CD4-positive, alpha-beta T cell treated with Interleukin-17A for 1 hour (primary cell): ENCODE measurements at regions not wholly inside any gene's neighbourhood (a gene's known extent, or its start where the extent isn't known, plus 50 kb on each side); places are given as distances from the start of the nearest gene placed in this dataset.
"Not testable (repeated sequence)": the region's sequence is repeated elsewhere in the genome, so short reads cannot be mapped to it uniquely, and the experiment has no call there.

Source experiments
- DNase-seq: peaks from one replicate; pipeline ENCODE4 v3.0.0-alpha.2; 2020

DNA sequence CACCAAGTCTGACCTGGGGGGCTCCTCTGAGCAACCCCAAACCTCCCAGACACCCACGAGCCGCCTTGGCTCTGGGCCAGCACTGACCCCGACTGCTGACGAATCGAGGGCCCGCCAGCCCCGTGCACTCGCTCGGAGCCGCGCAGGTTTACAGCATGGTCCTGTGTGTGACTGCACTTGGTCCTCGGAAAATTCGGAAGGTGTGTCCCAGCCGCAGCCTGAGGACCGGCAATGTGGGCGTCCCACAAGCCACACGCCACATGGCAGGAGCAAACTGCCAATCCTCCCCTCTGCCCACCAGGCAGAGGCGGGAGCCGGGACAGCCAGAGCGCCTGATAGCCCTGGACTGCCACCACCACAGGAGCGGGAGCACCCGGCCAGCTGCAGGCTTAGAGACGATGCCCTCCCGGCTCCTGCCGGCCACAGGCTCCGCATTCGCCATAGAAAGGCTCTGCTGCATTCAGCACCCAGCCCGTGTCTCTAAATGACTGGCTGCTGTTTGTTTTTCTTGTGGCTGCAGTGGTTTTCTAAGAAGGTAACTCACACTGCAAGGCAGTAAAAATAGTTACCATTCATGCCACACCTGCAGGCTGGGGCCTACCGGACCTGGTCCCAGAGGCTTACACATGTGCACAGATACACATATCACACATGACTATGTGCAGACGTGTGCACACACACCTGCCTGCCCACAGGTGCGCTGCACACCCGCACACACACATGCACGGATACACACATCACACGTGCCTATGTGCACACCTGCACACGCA lies 5415.3 kb upstream of the TPTE start:
- not testable (repeated sequence) for DNase-seq

DNA sequence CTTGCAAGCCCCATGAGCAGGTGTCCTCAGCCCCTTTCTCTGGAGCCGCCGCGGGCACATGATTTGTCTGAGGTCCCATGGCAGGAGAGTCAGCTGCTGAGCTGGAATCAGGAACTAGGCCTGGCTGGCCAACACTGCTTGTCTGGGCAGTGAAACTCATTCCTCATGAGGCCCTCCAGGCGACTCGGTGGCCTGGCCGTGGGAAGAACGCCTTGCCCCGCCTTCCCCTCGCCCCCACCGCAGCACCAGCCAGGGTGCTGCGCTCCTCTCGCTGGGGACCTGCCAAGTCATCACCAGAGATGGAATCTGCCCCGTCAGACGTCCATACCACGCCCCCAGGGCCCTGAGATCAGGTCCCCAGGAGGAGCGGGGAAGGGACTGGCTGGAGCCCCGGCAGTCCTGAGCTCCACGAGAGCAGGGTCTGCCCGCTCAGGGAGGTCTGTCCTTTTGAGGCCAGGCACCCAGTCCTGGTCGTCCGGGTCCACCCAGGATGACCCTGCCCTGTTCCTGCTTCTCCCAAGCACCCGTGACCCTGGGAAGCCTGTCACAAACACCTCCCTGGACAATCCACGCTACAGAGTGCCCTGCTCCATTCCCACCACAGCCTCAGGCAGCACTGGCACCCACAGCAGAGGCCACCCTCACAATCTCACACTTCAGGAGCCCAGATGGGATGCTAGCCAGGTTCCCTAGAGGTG lies 5414.5 kb upstream of the TPTE start:
- not testable (repeated sequence) for DNase-seq

DNA sequence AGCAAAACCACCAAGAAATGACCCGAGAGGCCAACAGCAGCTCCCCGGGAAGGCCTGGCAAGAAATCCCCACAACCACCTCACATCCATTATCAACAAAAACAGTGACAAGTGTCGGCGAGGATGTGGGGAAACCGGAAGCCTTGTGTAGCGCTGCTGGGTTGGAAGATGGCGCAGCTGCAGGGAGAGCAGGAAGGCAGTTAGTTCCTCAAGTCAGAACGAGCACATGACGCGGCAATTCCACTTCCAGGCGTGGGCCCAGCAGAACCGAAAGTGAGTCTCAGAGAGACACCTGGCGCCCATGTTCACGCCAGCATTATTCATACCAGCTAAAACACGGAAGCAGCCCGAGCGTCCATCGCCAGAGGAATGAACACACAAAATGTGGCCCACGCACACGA lies 5413.7 kb upstream of the TPTE start:
- DNase-seq = not testable (repeated sequence)

DNA sequence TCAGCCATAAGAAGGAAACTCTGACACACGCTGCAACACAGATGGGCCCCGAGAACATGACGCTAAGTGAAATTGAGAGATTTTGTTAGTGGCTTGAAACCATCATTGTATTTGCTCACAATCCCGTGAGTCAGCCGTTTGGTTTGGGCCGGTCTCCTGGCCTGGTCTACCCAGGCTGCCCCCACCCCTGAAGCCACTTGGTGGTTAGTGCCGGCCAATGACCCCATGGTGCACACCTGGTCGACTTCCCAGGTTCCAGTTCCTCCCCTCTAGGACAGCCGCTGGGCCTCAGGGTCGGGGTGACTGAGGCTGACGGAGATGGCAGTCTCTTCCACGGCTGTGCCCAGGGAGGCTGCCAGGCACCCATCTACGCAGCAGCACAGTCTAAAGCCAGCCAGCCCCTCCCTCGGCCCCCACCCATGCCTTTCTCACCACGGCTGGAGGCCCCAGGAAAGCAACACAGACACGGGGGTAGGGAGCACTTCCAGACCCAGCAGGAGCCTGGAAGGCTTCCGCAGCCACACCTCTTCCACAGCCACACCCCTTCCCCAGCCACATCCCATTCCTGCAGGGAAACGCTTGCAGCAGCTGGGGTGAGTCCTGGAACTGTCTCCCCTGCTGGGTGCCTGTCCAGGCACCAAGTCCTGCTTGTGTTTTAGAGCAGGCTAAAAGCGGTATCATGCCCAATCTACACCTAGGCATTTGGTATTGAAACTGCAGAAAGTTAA lies 5413.2 kb upstream of the TPTE start:
- DNase-seq = not testable (repeated sequence)

DNA sequence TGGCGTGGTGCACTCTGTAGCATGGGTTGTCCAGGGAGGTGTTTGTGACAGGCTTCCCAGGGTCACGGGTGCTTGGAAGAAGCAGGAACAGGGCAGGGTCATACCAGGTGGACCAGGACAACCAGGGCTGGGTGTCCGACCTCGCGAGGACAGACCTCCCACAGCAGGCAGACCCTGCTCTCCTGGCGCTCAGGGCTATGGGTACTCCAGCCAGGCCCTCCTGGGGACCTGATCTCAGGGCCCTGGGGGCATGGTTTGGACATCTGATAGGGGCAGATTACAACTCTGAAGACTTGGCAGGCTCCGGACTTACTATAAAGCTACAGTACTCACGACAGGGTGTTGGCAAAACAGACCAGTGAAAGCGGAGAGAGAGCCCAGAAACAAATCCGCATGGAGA lies 5410.2 kb upstream of the TPTE start:
- not testable (repeated sequence) for DNase-seq

DNA sequence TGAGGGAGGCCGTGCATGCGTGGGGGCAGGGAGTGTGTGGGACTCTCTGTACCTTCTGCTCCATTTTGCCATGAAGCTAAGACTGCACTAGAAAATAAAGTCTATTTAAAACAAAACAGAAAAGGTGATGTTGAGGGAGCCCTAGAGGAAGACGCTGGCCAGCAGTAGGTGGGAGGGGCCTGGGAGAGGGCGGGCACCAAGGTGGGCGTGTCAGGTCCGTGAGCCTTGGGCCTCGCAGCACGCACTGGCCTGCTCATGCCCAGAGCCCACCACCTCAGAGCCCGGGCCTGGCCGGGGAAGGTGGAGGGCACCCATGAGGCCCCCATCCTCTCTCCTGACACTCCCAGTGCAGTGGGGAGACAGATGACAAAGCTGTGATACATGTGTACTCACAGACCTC lies 5408.3 kb upstream of the TPTE start:
- DNase-seq = not testable (repeated sequence)

DNA sequence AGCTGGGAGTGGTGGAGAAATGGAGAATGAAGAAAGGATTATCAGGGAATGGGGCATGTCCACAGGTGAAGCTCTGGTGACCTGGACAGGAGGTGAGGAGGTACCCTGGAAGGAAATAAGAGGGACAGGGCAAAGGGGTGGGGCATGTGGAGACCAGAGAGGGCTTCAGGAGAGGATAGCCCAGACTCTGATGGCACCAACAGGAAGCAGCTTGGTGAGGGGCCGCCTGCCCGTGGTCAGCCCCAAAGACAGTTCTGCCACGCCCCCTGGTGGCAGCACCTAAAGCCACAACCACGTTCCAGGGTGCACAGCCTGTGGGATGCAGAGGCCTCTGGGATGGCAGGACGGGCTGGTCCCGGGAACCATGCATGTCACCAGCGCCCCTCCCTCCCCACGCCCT lies 5406.9 kb upstream of the TPTE start:
- DNase-seq = not testable (repeated sequence)

DNA sequence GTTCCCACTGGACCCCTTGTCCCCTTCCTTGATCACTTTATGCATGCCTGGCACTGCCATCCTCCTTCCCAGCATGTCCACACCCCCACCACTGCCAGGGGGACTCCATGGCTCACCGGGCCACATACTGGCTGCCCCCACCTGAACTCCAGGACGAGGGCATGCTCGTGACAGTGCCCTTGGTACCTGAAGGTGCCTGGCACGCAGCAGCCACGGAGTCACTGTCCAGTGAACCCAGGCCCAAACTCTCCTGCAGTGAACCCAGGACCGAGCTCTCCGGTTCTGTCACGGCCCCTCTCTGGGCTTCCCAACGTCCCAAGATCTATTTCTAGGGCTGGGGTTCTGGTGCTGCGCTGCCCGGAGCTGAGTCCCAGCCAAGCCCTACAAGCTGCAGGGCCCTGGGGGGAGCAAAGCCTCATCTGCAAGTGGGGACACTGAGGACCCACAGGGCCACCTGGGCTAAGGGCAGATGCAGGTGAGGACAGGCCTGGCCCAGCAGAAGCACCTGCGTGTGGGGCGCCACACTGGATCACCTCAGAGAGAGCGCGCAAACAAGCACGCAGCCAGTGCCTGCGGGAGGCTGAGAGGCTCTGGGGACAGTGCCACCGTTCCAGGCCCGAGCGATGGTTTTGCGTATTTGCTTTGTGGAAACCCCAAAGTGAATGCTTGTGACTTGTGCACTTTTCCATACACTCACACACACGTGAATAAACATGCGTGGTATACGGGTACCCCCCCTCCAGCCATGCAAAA lies 5406.3 kb upstream of the TPTE start:
- DNase-seq = not testable (repeated sequence)

DNA sequence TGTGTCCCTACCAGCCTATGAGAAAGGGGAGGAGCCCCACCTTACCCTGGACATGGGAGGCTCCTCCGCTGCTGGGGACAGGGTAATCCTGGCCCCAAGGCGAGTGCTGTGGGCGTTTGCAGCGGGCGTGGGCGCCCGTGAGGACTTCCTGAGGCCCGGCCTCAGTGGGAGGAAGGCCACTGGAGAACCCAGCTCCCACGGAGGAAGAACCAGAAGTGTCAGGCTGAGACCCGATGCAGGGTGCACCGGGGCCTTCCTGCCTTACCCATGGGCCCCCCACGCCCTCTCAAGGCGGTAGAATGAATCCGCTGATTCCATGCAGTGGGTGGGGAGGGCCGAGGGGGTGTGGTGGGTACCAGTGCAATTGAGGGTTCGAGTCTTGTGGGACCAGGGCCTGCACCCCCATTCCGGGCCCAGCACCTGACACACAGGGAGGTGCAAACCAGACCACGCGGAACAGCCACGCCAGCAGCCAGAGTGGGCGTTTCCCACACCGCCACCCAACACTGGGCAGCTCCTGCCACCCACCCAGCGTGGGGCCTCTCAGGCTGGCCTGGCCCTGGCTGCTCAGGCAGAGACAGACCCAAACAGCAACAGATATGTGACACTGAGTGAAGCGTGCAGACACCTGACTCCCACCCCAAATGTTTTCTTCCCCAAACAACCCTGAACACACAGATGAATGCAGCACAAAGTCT lies 5405.6 kb upstream of the TPTE start:
- DNase-seq = not testable (repeated sequence)

DNA sequence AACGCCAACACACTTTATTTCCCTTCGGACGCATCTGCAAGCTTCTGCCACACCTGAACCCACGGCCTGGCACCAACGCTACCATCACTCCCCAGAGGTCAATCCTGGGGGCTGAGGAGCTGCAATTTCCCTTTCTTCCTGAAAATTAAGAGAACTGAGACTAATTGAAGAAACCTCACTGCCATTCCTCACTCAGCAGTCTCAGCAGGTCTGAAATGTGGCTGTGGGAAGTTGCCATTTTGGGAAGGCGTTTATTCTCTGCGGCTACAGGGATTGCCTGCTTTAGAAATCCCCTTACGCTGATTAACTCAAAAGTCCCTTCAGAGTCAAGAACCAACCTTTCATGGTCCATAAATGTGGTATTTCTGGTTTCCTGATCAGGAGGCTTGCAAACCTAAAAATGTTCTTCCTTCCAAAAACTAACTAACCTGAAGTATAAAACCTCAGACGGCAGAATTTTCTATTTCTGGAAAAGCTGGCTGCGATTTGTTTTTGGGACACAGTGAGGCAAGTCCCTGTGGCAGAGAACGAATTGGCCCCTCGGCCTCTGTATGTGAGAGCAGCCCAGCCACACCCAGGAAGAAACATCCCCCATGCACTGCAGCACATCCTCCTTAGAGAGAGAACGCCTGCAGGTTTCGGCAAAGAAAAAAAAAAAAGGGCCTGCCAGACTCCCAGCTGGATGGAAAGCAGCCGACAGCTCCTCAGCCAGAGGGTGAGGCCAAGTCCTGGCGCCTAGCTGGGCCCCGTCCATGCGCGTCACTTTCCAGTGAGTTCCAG lies 5404.8 kb upstream of the TPTE start:
- DNase-seq = not testable (repeated sequence)

DNA sequence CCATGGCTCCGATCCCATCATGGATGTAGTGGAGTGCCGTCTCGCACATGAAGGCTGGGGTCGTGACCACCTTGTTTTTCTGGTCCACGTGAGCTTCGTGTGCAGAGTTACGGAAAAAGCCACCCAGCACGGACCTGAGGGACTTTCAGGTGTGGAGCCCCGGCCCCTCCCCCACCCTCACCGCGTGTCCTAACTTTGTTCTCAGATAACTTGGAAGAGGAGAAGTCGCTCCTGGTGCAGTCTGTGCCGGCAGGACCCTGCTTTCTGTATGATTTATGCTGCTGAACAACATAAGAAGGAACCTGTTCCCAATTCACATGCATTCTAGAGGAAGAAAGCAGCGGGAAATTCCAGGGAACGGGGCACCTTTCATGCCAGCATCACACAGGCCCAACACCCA lies 5404.2 kb upstream of the TPTE start:
- not testable (repeated sequence) for DNase-seq

DNA sequence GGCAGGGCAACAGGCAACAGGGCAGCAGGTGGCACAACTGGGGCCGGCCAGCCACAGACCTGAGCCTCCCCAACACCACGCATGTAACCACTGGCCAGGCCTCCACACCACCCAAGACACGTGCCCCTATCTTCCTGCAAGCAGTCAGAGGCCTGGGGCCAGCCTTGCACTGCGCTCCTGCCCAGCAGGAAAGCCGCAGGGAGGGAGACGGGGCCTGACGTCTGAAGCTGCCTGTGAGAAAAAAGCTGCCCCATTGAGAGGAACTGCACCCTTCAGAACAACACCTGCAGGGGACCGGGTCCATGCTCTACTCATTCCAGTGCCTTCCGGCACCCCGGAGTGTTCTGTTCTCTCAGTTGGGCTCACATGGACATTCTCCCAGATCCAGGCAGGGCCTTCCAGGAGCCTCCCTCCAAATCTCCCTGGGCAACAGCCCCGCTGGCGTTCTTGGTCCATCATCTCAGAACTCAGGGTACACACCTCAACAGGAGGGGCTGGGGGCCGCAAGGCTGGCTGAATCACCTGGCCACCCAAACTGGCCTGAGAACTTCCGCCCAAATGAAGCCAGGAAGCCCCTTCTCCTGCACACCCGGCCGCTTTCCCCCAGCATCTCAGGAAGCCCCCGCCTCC lies 5403.6 kb upstream of the TPTE start:
- peak; percentile 21 for DNase-seq

DNA sequence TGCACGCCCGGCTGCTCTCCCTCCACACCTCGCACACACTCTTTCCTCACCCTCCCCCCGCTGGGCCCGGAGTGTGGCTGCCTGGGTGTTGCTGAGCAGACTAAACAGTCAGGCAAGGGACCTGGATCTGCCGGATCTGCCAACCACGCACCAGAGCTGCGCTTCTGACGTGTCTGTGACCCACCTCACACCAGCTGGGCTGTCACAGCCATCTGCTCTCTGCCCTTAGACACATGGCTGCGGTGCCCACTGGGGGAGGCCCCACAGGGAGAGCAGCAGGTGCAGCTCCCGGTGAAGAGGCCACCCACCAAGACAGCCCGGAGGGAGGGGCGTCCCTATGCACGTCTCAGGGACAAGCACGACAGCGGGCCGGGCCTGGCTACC lies 5403.1 kb upstream of the TPTE start:
- peak; percentile 60 for DNase-seq

DNA sequence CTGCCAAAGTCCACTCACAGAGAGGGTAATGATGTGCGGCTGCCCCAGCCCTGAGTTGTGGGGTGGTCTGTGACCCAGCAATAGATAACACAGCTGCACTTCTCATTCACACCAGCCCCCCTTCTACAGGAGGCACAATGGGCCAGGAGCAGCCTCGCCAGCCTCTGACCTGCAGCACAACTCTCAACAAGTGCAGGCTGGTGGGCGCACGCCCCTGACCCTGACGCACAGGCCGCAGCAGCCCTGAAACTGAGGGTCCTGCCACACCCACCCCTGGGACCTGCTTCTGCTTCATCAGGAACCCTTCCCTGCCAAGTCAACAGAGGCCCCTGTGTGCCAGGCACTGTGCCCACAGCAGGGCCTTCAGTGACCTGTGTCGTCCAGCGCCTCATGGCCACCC lies 5402.2 kb upstream of the TPTE start:
- not testable (repeated sequence) for DNase-seq

DNA sequence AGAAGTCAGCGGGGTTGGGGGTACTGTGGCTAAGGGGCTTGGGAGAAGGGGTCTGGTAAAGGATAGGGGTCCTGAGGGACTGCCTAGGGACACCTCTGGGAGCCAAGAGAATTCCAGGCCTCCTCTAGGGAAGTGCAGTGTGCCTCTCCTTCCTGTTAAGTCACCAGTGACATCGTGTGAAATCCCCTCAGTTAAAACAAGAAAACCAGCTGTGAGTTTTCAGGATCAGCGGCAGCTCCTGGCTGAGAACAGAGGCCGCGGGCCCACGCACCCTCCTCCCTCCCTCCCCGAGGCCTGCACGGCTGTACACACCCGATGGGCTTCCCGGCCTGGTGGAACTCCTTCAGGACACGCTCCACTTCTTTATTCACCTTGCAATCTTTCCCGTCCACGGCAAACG lies 5400.0 kb upstream of the TPTE start:
- DNase-seq = not testable (repeated sequence)

DNA sequence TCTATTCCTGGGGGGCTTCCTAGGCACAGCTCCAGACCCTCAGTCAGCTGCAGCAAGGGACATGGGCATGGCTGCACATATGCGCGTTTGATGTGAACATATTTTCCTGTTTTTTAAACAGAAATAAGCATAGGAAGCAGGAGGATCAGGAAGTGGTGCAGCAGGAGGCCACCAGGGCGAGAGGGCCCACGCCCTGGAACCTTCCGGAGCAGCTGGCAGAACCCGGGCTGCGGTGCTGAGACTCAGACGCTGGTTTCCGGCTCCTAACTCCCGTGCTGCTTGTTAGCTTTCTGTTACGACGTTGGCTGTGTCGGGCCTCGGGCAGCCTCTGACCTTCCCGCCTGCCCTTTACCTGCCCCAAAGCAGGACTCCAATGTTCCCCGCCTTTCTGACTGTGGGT lies 5399.5 kb upstream of the TPTE start:
- DNase-seq = not testable (repeated sequence)

DNA sequence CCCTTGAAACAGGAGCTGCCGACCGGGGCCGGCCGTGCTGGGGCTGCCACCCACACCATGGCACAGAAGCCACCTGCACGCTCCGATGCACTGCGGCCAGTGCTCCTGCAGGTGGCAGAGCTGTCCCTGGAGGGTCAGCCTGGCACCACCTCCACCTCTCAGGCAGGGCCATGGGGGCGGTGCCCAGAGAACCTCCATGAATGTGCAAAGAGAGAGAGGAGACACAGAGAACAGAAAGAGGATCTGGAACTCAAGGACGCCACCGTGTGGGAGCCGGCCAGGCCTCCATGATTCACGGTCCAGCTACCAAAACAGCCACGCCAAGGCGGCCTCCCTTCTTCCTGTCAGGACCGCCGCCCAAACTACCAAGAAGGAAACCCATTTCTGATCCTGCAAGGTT lies 5397.7 kb upstream of the TPTE start:
- peak; percentile 83 for DNase-seq

DNA sequence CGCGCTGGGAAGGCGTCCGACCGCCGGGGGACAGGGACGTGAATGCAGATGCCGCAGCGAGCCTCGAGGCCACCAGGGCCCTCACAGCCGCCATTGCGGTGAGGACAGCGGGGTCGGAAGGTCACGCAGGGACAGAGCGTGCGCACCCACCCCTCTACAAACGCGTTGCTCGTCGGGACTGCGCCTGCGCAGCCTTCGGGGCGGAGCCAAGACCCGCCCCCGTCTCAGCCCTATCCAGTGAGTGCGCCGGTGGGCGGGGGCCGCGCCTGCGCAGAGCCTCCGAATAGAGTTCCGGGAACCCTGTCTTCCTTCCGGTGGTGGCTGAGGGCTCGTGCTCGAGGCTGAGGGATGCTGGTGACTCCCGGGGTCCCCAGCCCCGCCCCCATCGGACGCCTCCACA lies 5393.1 kb upstream of the TPTE start:
- DNase-seq = peak; percentile 97

DNA sequence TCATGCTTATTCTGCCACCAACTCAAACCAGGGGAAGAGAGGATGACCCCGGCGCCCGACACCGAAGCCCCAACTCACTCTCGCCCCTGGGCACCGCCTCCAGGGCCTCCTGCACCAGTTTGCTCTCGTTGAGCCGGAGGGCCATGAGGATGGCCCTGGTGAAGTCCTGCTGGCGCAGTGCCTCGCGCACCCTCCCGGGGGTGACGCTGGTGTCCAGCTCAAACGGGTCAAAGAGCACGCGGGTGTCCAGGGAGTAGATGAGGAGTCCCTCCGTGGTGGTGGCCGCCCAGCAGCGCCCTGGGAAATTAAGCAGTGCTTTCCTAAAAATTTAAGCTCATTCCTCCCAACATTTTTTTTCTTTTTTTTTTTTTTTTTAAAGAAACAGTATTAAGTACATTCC lies 5387.6 kb upstream of the TPTE start:
- not testable (repeated sequence) for DNase-seq

DNA sequence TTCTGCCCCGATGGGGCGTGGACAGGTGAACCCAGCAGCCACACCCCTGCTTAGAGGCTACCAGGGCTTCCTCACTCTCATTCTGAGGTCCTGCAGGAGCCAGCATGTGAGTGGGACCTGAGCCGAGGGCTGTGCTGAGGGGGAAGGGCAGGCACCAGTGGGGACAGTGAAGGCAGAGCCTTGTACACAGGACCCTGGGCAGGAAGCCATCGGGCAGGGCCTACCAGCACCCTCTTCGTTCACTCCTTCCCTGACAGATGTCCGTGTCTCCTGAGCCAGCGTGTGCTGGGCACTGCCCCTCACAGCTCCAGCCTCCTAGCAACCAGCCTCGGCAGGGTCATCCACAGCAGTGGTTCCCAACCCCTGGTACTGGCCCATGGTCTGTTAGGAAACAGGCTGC lies 5385.0 kb upstream of the TPTE start:
- DNase-seq = not testable (repeated sequence)

DNA sequence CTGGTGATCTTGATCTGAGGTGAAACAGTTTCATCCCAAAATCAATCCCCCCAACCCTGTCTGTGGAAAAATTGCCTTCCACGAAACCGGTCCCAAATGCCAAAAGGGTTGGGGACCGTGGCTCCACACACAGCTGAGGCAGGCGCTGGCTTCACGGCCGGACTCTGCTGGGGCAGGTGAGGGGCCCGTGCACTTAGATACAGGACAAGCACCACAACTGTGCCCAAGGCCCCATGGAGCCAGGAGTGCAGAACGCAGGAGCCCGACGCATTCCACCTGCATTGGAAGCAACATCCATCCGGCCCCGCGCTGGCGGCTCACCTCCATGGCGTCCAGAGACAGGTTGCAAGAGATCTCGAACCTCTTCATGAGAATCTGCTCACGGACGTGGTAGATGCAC lies 5384.4 kb upstream of the TPTE start:
- not testable (repeated sequence) for DNase-seq
